ENCODE measurements at regions not wholly inside any gene's neighbourhood (a gene's known extent, or its start where the extent isn't known, plus 50 kb on each side); places are given as distances from the start of the nearest gene placed in this dataset.

DNA sequence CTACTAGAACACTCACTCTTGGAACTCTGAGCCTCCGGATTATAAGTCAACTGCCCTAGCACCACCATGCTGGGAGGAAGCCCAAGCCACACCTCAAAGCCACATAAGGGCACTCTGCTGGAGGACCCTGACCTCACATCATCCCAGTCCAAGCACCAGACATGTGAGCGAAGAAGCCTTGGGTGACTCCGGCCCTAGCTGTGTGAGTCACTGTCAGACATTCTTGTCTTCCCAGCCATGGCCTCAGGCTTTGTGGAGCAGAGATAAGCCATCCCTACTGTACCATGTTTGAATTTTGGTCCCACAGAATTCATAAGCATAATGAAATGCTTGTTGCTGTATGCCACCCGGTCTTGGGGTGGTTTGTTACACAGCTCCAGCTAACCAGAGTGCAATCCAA, 247.7 kb downstream of the SOD2 start:
- Mint-ChIP-seq H3K27me3 (ENCODE audit: insufficient read depth, unreplicated experiment) (peaks cover 28% of the 10 kb centered on the region), H3K4me3 (ENCODE audit: unreplicated experiment) (no peak overlapping the region), H3K4me1 (ENCODE audit: low read depth, unreplicated experiment) (no peaks in the 10 kb centered on the region), H3K9me3 (ENCODE audit: unreplicated experiment) (no peaks in the 10 kb centered on the region), H3K36me3 (ENCODE audit: insufficient read depth, unreplicated experiment) (no peaks in the 10 kb centered on the region), H3K27ac (ENCODE audit: unreplicated experiment) (no peak overlapping the region)
- no peaks in the 10 kb centered on the region; the same call in none of the 2 replicates for H3K27me3 ChIP-seq (replicated peaks; ENCODE audit: control insufficient read depth, insufficient read depth, low read length)
- no peak for TF ChIP-seq CTCF (IDR thresholded peaks at IDR 0.05; ENCODE audit: insufficient read depth in 1 of 2, low read depth in 1 of 2, low read length in 1 of 2, severe bottlenecking in 1 of 2, unreplicated experiment in 1 of 2)
- ChIA-PET CTCF (no interaction called here), POLR2A (no interaction called here)
- H3K36me3 ChIP-seq (ENCODE audit: control insufficient read depth, insufficient read depth, low read length), result no peaks in the 10 kb centered on the region
- no peak for DNase-seq
- BruUV-seq (replicated peaks), result no TSS peak
- H3K9me3 ChIP-seq, result no peaks in the 10 kb centered on the region
- no peak overlapping the region for H3K4me3 ChIP-seq (ENCODE audit: low read depth, low read length)
- intact Hi-C loops (cut with micrococcal nuclease; ENCODE audit: unreplicated experiment), result no loop called here
- H3K4me1 ChIP-seq, result no peaks in the 10 kb centered on the region

GRCh38 chr6:159444056-159444760, 248.8 kb downstream of the SOD2 start:
- Histone ChIP-seq H3K4me1 (no peaks in the 10 kb centered on the region), H3K36me3 (ENCODE audit: control insufficient read depth, insufficient read depth, low read length) (no peaks in the 10 kb centered on the region), H3K4me3 (ENCODE audit: low read depth, low read length) (no peak overlapping the region), H3K9me3 (no peaks in the 10 kb centered on the region), H3K27me3 (replicated peaks; ENCODE audit: control insufficient read depth, insufficient read depth, low read length) (no peaks in the 10 kb centered on the region; the same call in none of the 2 replicates)
- no peak overlapping the region for H3K27ac Mint-ChIP-seq (ENCODE audit: unreplicated experiment)
- H3K36me3 Mint-ChIP-seq (ENCODE audit: insufficient read depth, unreplicated experiment), result no peaks in the 10 kb centered on the region
- intact Hi-C loops (cut with micrococcal nuclease; ENCODE audit: unreplicated experiment), result no loop called here
- POLR2A ChIA-PET, result no interaction called here
- CTCF ChIA-PET, result no interaction called here
- BruUV-seq (replicated peaks), result no TSS peak
- peaks cover 30% of the 10 kb centered on the region for H3K27me3 Mint-ChIP-seq (ENCODE audit: insufficient read depth, unreplicated experiment)
- H3K9me3 Mint-ChIP-seq (ENCODE audit: unreplicated experiment), result no peaks in the 10 kb centered on the region
- no peak for DNase-seq
- no peak overlapping the region for H3K4me3 Mint-ChIP-seq (ENCODE audit: unreplicated experiment)
- TF ChIP-seq CTCF (IDR thresholded peaks at IDR 0.05; ENCODE audit: insufficient read depth in 1 of 2, low read depth in 1 of 2, low read length in 1 of 2, severe bottlenecking in 1 of 2, unreplicated experiment in 1 of 2), result no peak
- H3K4me1 Mint-ChIP-seq (ENCODE audit: low read depth, unreplicated experiment), result no peaks in the 10 kb centered on the region

GRCh38 chr6:159443417-159443920, 249.6 kb downstream of the SOD2 start:
- Histone ChIP-seq H3K4me1 (no peaks in the 10 kb centered on the region), H3K27me3 (replicated peaks; ENCODE audit: control insufficient read depth, insufficient read depth, low read length) (no peaks in the 10 kb centered on the region; the same call in none of the 2 replicates), H3K36me3 (ENCODE audit: control insufficient read depth, insufficient read depth, low read length) (no peaks in the 10 kb centered on the region), H3K4me3 (ENCODE audit: low read depth, low read length) (no peak overlapping the region), H3K9me3 (no peaks in the 10 kb centered on the region)
- Mint-ChIP-seq H3K4me1 (ENCODE audit: low read depth, unreplicated experiment) (no peaks in the 10 kb centered on the region), H3K9me3 (ENCODE audit: unreplicated experiment) (no peaks in the 10 kb centered on the region), H3K36me3 (ENCODE audit: insufficient read depth, unreplicated experiment) (no peaks in the 10 kb centered on the region), H3K27me3 (ENCODE audit: insufficient read depth, unreplicated experiment) (peaks cover 29% of the 10 kb centered on the region), H3K4me3 (ENCODE audit: unreplicated experiment) (no peak overlapping the region), H3K27ac (ENCODE audit: unreplicated experiment) (no peak overlapping the region)
- intact Hi-C loops (cut with micrococcal nuclease; ENCODE audit: unreplicated experiment), result no loop called here
- BruUV-seq (replicated peaks), result no TSS peak
- CTCF ChIA-PET, result no interaction called here
- TF ChIP-seq CTCF (IDR thresholded peaks at IDR 0.05; ENCODE audit: insufficient read depth in 1 of 2, low read depth in 1 of 2, low read length in 1 of 2, severe bottlenecking in 1 of 2, unreplicated experiment in 1 of 2), result no peak
- DNase-seq, result no peak
- POLR2A ChIA-PET, result interaction anchor here (0.5 kb wide), 1 partner anchor 34 kb away, joined by 3 read pairs; no protein-coding TSS in a partner anchor

Measured in Caco-2 (cell line).